IMR-90 (cell line): ENCODE measurements at regions not wholly inside any gene's neighbourhood (a gene's known extent, or its start where the extent isn't known, plus 50 kb on each side); places are given as distances from the start of the nearest gene placed in this dataset.

Source experiments
- ATAC-seq: fragments of 200-7000 bp; cut with Tn5 transposase; 2 replicates; pipeline ENCODE4 v1.9.1; 2020; ENCODE audit warnings: low read depth, mild to moderate bottlenecking, moderate library complexity
- BruUV-seq: library from RNA; stranded (reverse); fragments of 400-500 nt; replicated peaks from 2 replicates; lab custom pipeline; 2021; lab: Mats Ljungman, UMichigan
- CTCF ChIA-PET: fragments of 300-600 bp; formaldehyde crosslinking; extraction: SDS; loops from one replicate; lab custom pipeline; 2021; ENCODE audit warnings: antibody characterized with exemption; lab: Yijun Ruan, JAX
- POLR2A ChIA-PET: fragments of 300-600 bp; sonication (Branson Sonifier 250); formaldehyde crosslinking; loops from one replicate; lab custom pipeline; 2022; ENCODE audit warnings: antibody characterized with exemption; ENCODE audit not compliant: unreplicated experiment; lab: Charles Lee
- DNase-seq: peaks from one replicate; pipeline ENCODE4 v3.0.0; 2013
- H2AFZ ChIP-seq: replicated peaks from 2 replicates; pipeline ENCODE3; 2013; ENCODE audit warnings: low read length, mild to moderate bottlenecking; ENCODE audit not compliant: poor library complexity
- H2AK5ac ChIP-seq: 2 replicates; pipeline ENCODE4 v1.6.1; 2013; ENCODE audit warnings: low read depth, low read length, inconsistent platforms
- H2AK9ac ChIP-seq: replicated peaks from 2 replicates; pipeline ENCODE3; 2013; ENCODE audit warnings: mild to moderate bottlenecking, low read depth, low read length, moderate library complexity; ENCODE audit not compliant: poor library complexity
- H2BK120ac ChIP-seq: 2 replicates; pipeline ENCODE4 v1.6.1; 2013; ENCODE audit warnings: low read depth, low read length, inconsistent platforms
- H2BK15ac ChIP-seq: 3 replicates; pipeline ENCODE4 v1.6.1; 2013; ENCODE audit warnings: low read depth, low read length, inconsistent platforms
- H2BK20ac ChIP-seq: 2 replicates; pipeline ENCODE4 v1.6.1; 2013; ENCODE audit warnings: low read depth, mild to moderate bottlenecking, inconsistent platforms, low read length, moderate library complexity
- H2BK5ac ChIP-seq: 2 replicates; pipeline ENCODE4 v1.6.1; 2013; ENCODE audit warnings: mild to moderate bottlenecking, low read depth, low read length, inconsistent platforms; ENCODE audit not compliant: poor library complexity, severe bottlenecking
- H3K14ac ChIP-seq: replicated peaks from 2 replicates; pipeline ENCODE4 v1.6.1; 2013; ENCODE audit warnings: low read depth, low read length, inconsistent platforms
- H3K18ac ChIP-seq: 2 replicates; pipeline ENCODE4 v1.6.1; 2013; ENCODE audit warnings: low read depth, low read length, control low read depth
- H3K23ac ChIP-seq: 2 replicates; pipeline ENCODE4 v1.6.1; 2013; ENCODE audit warnings: low read depth, low read length, inconsistent platforms
- H3K27ac ChIP-seq: 2 replicates; pipeline ENCODE4 v1.5.1; 2013; ENCODE audit warnings: mild to moderate bottlenecking, control low read depth, low read length; ENCODE audit not compliant: insufficient read depth
- H3K27me3 ChIP-seq: 2 replicates; pipeline ENCODE4 v1.6.1; 2013; ENCODE audit warnings: low read length; ENCODE audit not compliant: control insufficient read depth, insufficient read depth
- H3K36me3 ChIP-seq: 2 replicates; pipeline ENCODE4 v1.6.1; 2013; ENCODE audit warnings: low read length, mixed read lengths; ENCODE audit not compliant: control insufficient read depth, insufficient read depth
- H3K4ac ChIP-seq: 2 replicates; pipeline ENCODE4 v1.6.1; 2013; ENCODE audit warnings: low read depth, low read length, inconsistent platforms
- H3K4me1 ChIP-seq: 2 replicates; pipeline ENCODE4 v1.6.1; 2013; ENCODE audit warnings: low read length, mixed read lengths; ENCODE audit not compliant: control insufficient read depth, insufficient read depth
- H3K4me2 ChIP-seq: 2 replicates; pipeline ENCODE4 v1.6.1; 2013; ENCODE audit warnings: low read depth, mild to moderate bottlenecking, control low read depth, low read length, moderate library complexity
- H3K4me3 ChIP-seq: 2 replicates; pipeline ENCODE4 v1.5.1; 2013; ENCODE audit warnings: low read depth, mild to moderate bottlenecking, control low read depth, low read length, moderate library complexity; ENCODE audit not compliant: insufficient read depth
- H3K56ac ChIP-seq: 2 replicates; pipeline ENCODE4 v1.6.1; 2013; ENCODE audit warnings: low read length, inconsistent platforms; ENCODE audit not compliant: insufficient read depth; ENCODE audit errors: extremely low read depth
- H3K79me1 ChIP-seq, 2 experiments: 2 replicates each; pipeline ENCODE4 v1.6.1; 2013; ENCODE audit warnings: low read length in 2 of 2, inconsistent platforms in 1 of 2, low read depth in 1 of 2
- H3K9ac ChIP-seq: 2 replicates; pipeline ENCODE4 v1.6.1; 2013; ENCODE audit warnings: low read depth, low read length, control low read depth
- H3K9me1 ChIP-seq: 2 replicates; pipeline ENCODE4 v1.6.1; 2013; ENCODE audit warnings: low read length, inconsistent platforms; ENCODE audit not compliant: insufficient read depth
- H3K9me3 ChIP-seq: 2 replicates; pipeline ENCODE4 v1.6.1; 2013; ENCODE audit warnings: low read length; ENCODE audit not compliant: control insufficient read depth, insufficient read depth
- H4K20me1 ChIP-seq: 2 replicates; pipeline ENCODE4 v1.6.1; 2013; ENCODE audit warnings: low read length, inconsistent platforms; ENCODE audit not compliant: insufficient read depth
- H4K5ac ChIP-seq: 2 replicates; pipeline ENCODE4 v1.6.1; 2013; ENCODE audit warnings: mild to moderate bottlenecking, low read depth, low read length, control low read depth
- H4K8ac ChIP-seq, 2 experiments: 2 replicates each; pipeline ENCODE4 v1.6.1; 2013; ENCODE audit warnings: low read depth in 2 of 2, low read length in 2 of 2, control low read depth in 1 of 2, inconsistent platforms in 1 of 2
- H4K91ac ChIP-seq: 2 replicates; pipeline ENCODE4 v1.6.1; 2013; ENCODE audit warnings: low read depth, low read length, inconsistent platforms; ENCODE audit not compliant: insufficient read depth
- BHLHE40 ChIP-seq: fragments of 150-350 bp; IDR thresholded peaks from 2 replicates; pipeline ENCODE4 v1.6.1; 2016; ENCODE audit warnings: mild to moderate bottlenecking, low read depth, low read length
- CEBPB ChIP-seq: IDR thresholded peaks from 2 replicates; pipeline ENCODE4 v1.6.1; 2012; ENCODE audit warnings: low read depth, low read length, improper control_type of control experiment
- CHD1 ChIP-seq: IDR thresholded peaks from 2 replicates; pipeline ENCODE4 v1.6.1; 2012; ENCODE audit warnings: low read depth, low read length, improper control_type of control experiment
- FOS ChIP-seq: fragments of 150-350 bp; IDR thresholded peaks from 2 replicates; pipeline ENCODE4 v1.6.1; 2016; ENCODE audit warnings: low read depth, low read length
- MAFK ChIP-seq: IDR thresholded peaks from 2 replicates; pipeline ENCODE4 v1.6.1; 2012; ENCODE audit warnings: low read depth, low read length, improper control_type of control experiment
- MAZ ChIP-seq: IDR thresholded peaks from 2 replicates; pipeline ENCODE4 v1.6.1; 2012; ENCODE audit warnings: low read depth, mild to moderate bottlenecking, low read length, improper control_type of control experiment, moderate library complexity, borderline replicate concordance
- MXI1 ChIP-seq: IDR thresholded peaks from 2 replicates; pipeline ENCODE4 v1.6.1; 2012; ENCODE audit warnings: low read depth, mild to moderate bottlenecking, low read length, moderate library complexity, borderline replicate concordance
- NFE2L2 ChIP-seq: fragments of 150-350 bp; IDR thresholded peaks from 2 replicates; pipeline ENCODE4 v1.6.1; 2016; ENCODE audit warnings: low read depth, mild to moderate bottlenecking, low read length
- POLR2A ChIP-seq: IDR thresholded peaks from 2 replicates; pipeline ENCODE4 v1.6.1; 2012; ENCODE audit warnings: mild to moderate bottlenecking, low read depth, low read length
- RAD21 ChIP-seq: IDR thresholded peaks from 2 replicates; pipeline ENCODE4 v1.6.1; 2012; ENCODE audit warnings: low read length, improper control_type of control experiment
- RCOR1 ChIP-seq: IDR thresholded peaks from 2 replicates; pipeline ENCODE4 v1.6.1; 2012; ENCODE audit warnings: mild to moderate bottlenecking, low read length, improper control_type of control experiment; ENCODE audit not compliant: insufficient replicate concordance
- RFX5 ChIP-seq: IDR thresholded peaks from 2 replicates; pipeline ENCODE4 v1.8.0; 2012; ENCODE audit warnings: low read depth, mild to moderate bottlenecking, low read length, moderate library complexity
- SMC3 ChIP-seq: fragments of 150-350 bp; IDR thresholded peaks from 2 replicates; pipeline ENCODE4 v1.6.1; 2016; ENCODE audit warnings: low read depth, mild to moderate bottlenecking, antibody characterized with exemption, low read length, moderate library complexity
- WGBS, 2 experiments: methylation state at CpG; one replicate each; pipeline versions ENCODE4 v1.1.5 to v1.1.7; 2013; ENCODE audit warnings: missing lambda C conversion rate in 2 of 2; ENCODE audit not compliant: insufficient read length in 1 of 2; ENCODE audit errors: extremely low coverage in 2 of 2; 5-methylcytosine and 5-hydroxymethylcytosine counted together
- dilution Hi-C: fragments of 300-500 bp; cut with HindIII; formaldehyde crosslinking; loops from one replicate; pipeline ENCODE4 v1.14.3; 2018; ENCODE audit warnings: low sequenced_read_pairs; ENCODE audit not compliant: unreplicated experiment
- in situ Hi-C: fragments of 300-500 bp; cut with MboI; formaldehyde crosslinking; loops from 3 replicates; pipeline ENCODE4 v1.14.3; 2019; ENCODE audit warnings: low sequenced_read_pairs, inconsistent platforms, mixed read lengths
- intact Hi-C: fragments of 100-400 bp; cut with micrococcal nuclease; formaldehyde crosslinking; loops from 2 replicates; pipeline ENCODE4 v1.10.0; 2022
- TF ChIP-seq, protein P1 (sequence below): fragments of 150-350 bp; IDR thresholded peaks from 2 replicates; pipeline ENCODE4 v1.6.1; 2017; ENCODE audit warnings: mild to moderate bottlenecking, antibody characterized with exemption, low read length, low read depth
- TF ChIP-seq, protein P2 (sequence below): conservative IDR thresholded peaks from 2 replicates; pipeline ENCODE4 v1.5.1; 2012; ENCODE audit warnings: mild to moderate bottlenecking, low read depth, low read length, improper control_type of control experiment

DNA sequence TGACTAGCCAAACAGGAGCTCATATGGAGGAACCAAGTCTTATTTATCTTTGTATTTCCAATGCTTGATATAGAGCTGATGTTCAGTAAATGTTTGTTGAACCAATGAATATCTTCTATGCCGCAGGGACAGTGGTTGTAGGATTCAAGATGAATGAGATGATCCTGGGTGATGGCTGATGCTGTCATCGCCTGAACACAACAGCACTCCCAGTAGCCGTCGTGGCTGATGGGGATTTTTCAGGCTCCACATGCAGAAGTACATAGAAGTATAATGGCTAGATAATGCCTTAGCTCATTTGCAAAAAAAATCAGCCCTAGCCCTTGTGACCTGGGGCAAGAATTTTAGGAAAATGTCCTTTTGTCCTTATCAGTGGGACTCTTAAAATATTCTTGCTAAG lies 69.0 kb upstream of the OR13F1 start:
- Histone ChIP-seq H4K5ac (no peak overlapping the region), H4K20me1 (no peaks in the 10 kb centered on the region), H3K27ac (no peak overlapping the region), H3K9me1 (no peaks in the 10 kb centered on the region), H3K4me3 (no peak overlapping the region), H2AK5ac (no peak overlapping the region), H4K8ac (no peak overlapping the region), H3K9me3 (peaks cover 4% of the 10 kb centered on the region; the same call in 1 of the 2 replicates), H3K14ac (no peak overlapping the region), H2BK5ac (no peak overlapping the region), H3K18ac (no peak overlapping the region), H2BK15ac (no peak overlapping the region), H3K9ac (no peak overlapping the region), H3K4me1 (no peaks in the 10 kb centered on the region), H3K27me3 (no peaks in the 10 kb centered on the region), H2AK9ac (no peak overlapping the region), H2AFZ (no peak overlapping the region), H4K91ac (no peak overlapping the region), H3K23ac (no peak overlapping the region), H3K4ac (no peak overlapping the region), H2BK120ac (no peak overlapping the region), H2BK20ac (no peak overlapping the region), H3K36me3 (no peaks in the 10 kb centered on the region), H3K56ac (no peak overlapping the region), H3K79me1 (no peaks in the 10 kb centered on the region), H3K4me2 (no peak overlapping the region)
- DNase-seq: no peak
- no TSS peak for BruUV-seq
- ATAC-seq: no peak
- CTCF ChIA-PET: no interaction called here
- intact Hi-C loops (no loop called here), in situ Hi-C loops (no loop called here), dilution Hi-C loops (no loop called here)
- POLR2A ChIA-PET: no interaction called here
- whole genome bisulfite sequencing, 2 experiments: 43% methylated on average over 2 of the region's 4 CpGs; no CpG with 5 or more reads in 1 of the 2 experiments
- no peak for TF ChIP-seq RAD21
- TF ChIP-seq POLR2A: no peak
- no peak for TF ChIP-seq MAFK
- TF ChIP-seq MAZ: no peak
- no peak for TF ChIP-seq SMC3
- TF ChIP-seq RFX5: no peak
- no peak for TF ChIP-seq MXI1
- TF ChIP-seq NFE2L2: no peak
- TF ChIP-seq CHD1: no peak
- TF ChIP-seq FOS: no peak
- TF ChIP-seq, protein P1, sequence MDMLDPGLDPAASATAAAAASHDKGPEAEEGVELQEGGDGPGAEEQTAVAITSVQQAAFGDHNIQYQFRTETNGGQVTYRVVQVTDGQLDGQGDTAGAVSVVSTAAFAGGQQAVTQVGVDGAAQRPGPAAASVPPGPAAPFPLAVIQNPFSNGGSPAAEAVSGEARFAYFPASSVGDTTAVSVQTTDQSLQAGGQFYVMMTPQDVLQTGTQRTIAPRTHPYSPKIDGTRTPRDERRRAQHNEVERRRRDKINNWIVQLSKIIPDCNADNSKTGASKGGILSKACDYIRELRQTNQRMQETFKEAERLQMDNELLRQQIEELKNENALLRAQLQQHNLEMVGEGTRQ: no peak
- no peak for TF ChIP-seq CEBPB
- TF ChIP-seq, protein P2, sequence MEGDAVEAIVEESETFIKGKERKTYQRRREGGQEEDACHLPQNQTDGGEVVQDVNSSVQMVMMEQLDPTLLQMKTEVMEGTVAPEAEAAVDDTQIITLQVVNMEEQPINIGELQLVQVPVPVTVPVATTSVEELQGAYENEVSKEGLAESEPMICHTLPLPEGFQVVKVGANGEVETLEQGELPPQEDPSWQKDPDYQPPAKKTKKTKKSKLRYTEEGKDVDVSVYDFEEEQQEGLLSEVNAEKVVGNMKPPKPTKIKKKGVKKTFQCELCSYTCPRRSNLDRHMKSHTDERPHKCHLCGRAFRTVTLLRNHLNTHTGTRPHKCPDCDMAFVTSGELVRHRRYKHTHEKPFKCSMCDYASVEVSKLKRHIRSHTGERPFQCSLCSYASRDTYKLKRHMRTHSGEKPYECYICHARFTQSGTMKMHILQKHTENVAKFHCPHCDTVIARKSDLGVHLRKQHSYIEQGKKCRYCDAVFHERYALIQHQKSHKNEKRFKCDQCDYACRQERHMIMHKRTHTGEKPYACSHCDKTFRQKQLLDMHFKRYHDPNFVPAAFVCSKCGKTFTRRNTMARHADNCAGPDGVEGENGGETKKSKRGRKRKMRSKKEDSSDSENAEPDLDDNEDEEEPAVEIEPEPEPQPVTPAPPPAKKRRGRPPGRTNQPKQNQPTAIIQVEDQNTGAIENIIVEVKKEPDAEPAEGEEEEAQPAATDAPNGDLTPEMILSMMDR: no peak
- TF ChIP-seq RCOR1: no peak
- TF ChIP-seq BHLHE40: no peak
